GM18517 (cell line): ENCODE measurements at regions not wholly inside any gene's neighbourhood (a gene's known extent, or its start where the extent isn't known, plus 50 kb on each side); places are given as distances from the start of the nearest gene placed in this dataset.
"Not testable (repeated sequence)": the region's sequence is repeated elsewhere in the genome, so short reads cannot be mapped to it uniquely, and the experiment has no call there.

Experiments used
- ATAC-seq: cut with Tn5 transposase; IDR thresholded peaks from one replicate; pipeline ENCODE4 v1.9.1; 2021; ENCODE audit warnings: mild to moderate bottlenecking, moderate library complexity; ENCODE audit not compliant: unreplicated experiment

DNA sequence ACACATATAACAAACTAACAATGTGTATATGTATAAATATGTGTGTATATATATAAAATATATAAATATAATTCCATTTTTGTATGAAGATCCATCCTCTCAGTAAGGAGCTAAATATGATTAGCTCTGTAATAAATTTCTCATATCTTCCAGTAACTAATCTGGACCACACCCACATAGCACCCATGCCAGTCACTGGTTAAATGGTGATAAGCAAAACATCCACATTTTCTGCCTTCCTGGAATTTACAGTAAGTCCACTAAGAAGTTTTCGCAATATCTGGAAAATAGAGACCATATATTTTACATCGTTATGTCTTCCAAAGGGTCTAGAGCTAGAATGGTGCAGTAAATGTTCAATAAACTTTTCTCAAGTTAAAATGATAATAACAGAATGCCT, 151.5 kb upstream of the STMND1 start:
- ATAC-seq = no peak

DNA sequence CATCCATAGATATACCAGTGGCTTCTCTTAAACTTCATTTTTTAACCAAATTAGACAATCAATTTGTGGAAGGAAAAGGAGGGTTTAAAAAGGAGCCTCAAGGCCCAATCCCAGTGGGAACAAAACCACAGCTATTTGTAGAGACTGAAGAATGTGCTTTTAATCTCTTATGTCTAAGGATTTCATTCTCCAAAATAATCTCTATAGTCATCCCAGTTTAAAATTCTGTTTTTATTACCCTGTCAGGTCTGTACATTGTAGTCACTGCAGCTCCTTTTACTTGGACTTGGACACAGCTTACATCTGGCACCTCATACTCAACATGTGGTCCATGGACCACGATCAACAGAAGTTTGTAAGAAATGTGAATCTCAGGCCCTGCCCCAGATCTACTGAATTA, 152.1 kb upstream of the STMND1 start:
- no peak for ATAC-seq

DNA sequence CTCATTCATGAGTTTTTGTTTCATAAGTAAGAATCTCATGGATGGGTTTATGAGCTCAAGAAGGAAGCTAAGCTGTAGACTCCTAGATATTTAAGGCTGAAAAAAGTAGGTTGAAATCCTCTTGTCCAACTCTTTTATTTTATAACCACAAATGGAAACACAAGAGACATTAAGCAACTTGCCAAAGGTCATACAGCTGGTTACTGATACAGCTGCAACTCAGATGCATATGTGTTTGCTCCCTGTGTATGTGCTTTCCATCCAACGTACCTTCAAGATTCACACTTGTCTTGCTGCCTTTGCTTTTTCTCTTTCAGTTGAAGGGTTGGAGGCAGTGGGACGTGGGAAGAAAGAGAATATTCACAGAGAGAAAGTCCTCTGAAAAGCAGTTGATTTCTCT, 153.5 kb upstream of the STMND1 start:
- no peak for ATAC-seq

DNA sequence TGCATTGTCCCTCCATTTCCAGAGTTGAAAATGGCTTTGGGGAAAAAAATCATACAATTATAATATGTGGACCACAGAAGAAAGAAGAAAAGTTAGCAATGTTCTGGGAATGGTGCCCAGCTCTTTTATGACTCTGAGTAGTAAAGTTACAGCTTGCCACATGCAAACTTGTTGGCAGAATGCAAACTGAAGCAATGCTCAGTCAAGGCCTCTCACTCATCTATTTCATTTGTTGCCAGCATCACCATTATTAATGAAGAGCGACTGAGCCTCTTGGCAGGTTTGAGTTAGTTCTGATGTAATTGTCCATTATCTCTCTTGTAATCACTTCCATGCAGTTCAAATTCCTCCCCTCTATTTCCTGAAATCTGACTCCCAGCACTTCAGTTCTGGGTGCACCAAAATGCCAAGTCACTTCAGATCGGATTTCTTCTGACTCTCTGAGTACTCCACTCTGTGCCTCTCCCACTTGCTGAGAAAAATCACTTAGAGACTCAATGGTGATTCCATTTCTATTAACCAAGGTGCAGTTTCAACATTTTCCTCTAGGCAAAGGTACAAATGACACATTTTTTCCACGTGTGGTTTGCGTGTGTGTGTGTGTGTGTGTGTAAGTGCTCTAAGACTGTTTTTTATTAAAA, 154.4 kb upstream of the STMND1 start:
- no peak for ATAC-seq

DNA sequence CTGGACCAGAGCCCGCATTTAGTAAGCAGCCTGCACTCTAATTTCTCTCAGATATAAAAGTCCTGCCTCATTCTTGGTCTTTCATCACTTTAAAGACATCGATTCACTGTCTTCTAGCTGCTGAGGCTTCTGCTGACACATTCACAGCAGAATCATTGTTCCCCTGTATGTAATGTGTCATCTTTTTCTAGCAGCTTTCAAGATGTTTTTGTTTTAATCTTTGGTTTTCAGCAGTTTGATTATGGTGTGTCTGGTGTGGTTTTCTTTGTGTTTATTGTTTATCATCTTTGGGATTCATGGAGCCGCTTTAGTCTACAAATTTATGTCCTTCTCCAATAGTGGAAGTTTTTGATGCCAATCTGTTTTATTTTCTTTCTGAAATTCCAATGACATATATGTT, 157.3 kb upstream of the STMND1 start:
- no peak for ATAC-seq

DNA sequence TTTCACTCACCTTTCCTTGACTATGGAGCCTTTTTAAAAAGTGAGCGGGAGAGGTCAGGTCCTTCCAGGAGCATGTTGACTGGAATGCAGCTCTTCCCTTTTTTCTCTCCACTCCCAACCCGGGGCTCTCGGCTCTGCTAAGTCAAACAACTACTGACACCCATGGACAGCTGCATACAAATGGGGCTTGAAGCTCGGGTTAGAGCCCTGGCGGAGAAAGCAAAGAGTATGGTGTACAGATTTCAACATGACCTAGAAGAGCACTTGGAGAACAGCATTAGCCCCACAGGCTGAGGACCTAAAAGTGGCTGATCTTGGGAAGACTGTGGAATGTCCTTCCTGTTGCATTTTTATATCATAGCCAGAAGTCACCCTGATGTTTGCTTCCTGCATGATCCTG, 162.0 kb upstream of the STMND1 start:
- no peak for ATAC-seq

DNA sequence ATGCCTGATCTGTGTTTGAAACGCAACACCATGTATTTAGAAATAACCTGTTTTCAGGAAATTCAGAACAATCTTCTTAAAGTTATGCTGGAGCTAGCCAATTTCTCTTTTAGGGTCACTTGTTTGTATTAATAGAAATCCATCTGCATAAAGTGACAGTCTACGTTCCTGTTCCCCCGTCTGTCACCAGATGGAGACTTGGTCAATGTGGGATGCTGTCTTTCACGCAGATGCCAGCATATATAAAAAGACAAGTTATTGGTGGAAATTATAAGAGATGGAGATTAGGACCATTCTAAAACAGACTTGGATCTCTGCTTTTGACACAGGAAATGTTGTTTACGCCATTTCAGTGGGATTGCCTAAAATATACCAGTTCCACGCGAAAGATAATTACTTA, 162.5 kb upstream of the STMND1 start:
- ATAC-seq = no peak

DNA sequence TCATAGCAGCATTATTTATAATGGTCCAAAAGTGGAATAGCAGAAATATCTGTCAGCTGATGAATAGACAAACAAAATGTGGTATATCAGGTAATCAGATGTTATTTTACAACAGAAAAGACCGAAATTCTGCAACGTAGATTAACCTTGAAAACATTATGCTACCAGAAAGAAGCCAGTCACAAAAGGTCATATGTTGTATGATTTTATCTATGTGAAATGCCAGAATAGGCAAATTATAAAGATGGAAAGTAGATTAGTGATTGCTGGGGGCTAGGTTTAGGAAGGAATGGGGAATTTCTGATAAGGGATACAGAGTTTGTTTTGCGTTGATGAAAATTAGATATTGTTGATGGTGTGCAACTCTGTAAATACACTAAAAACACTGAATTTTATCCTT, 165.0 kb upstream of the STMND1 start:
- ATAC-seq = no peak

DNA sequence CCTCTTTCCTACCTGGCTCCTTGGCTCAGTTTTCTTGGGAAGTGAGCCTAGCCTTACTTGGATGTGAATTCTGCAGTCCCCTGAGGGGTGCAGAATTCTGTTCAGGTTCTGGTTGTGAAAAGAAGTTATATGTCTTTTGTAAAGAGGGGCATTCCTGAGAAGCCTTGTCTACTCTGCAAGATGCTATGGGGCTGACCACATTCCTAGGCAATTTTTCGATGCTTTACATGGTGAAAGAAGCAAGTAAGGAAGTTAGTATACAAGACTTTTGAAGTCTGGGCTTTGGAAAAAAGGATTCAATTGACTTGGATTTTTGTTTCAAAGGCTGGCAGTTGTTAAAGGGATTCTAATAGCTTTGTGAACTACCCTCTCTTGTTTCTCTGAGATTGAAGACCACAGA, 167.9 kb upstream of the STMND1 start:
- no peak for ATAC-seq

DNA sequence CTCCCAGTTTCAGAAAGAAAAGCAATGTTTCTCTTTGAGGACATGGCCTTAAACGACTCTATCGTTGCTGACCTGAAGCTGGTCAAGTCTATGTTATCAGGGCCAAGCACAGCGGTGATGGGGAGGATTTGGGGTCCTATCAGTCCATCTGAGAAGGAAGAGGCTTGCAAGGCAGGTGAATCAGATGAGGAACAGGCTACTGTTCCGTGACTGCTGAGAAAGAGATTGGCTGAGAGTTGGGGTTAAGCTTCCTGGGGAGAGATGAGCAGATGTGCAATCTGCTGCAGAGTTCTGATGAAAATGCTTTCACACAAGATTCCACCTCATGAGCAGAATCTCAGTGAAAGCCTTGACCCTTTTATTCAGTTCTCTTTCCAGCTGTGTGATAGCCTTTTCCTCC, 168.3 kb upstream of the STMND1 start:
- ATAC-seq = no peak

DNA sequence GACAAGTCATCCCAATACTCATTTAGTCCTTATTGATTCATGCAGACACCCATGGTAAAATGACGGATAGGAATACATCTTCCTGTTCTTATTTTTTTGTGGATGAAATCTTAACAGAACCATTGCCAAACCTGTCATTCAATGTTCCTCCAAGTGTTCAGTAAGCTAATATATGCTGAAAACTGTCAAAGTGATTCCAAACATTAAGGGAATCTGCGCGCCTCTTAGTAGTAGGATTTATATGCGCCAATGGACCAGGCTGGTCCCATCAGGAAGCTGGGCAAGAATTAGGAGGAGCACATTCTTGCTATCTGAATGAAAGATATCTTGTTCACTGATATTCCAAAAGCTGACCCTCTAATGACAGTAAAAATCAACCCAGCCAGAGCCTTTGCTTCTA, 168.9 kb upstream of the STMND1 start:
- ATAC-seq = no peak

DNA sequence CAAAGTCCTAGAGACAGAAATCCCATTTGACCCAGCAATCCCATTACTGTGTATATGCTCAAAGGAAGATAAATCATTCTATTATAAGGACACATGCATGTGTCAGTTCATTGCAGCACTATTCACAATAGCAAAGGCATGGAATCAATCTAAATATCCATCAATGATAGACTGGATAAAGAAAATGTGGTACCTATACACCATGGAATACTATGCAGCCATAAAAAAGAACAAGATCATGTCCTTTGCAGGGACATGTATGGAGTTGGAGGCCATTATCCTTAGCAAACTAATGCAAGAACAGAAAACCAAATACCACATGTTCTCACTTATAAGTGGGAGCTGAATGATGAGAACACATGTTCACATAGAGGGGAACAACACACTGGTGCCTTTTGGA, 169.8 kb upstream of the ATXN1 start:
- ATAC-seq = not testable (repeated sequence)

DNA sequence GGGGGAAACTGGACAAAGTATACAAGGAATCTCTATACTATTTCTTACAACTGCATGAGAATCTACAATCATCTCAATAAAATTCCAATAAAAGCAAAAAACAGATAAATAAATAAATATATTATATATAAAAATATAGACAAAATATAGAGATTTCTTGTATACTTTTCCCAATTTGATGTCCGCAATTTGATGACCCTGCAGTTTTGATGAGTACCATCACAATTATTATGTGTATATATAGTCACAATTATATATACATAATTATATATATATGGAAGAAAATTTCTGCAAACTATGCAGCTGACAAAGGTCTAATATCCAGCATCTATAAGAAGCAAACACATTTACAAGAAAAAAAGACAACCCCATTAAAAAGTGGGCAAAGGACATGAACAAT, 169.2 kb upstream of the ATXN1 start:
- no peak for ATAC-seq

DNA sequence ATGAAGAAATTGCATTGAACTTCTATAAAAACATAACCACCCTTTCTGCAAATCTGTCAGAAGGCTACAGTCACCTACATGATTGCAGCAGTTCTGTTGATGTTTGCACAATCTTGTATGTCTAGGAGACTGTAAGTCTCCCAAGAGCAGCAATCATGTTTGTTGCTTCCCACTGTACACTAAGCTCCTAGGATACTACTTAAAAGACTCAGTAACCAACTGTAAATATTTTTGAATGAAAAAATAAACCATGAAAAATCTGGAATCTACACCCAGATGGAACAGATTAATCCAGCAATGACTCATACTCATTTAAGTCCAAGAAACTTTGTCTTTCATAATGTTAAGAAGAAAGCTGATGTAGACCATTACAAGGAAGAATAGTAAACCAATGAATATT, 168.5 kb upstream of the ATXN1 start:
- ATAC-seq = no peak

DNA sequence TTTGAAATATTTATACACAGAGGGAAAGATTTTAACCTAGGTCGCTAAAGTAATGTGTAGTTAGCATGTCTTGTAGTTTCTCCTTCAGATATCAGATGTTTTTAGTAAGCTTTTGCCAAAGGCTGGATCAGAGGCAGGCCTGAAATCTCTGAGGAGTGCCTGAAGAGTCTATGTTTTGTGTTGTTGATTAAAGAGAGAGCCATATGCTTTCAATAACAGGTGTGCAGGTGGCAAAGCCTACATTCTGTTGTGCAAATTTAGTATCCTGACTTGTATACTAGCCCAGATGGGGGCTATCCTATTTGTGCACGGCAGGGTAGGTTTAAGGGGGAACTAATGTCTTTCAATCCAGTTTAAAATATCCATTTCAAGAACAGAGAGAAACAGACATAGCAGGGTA, 167.1 kb upstream of the ATXN1 start:
- no peak for ATAC-seq

DNA sequence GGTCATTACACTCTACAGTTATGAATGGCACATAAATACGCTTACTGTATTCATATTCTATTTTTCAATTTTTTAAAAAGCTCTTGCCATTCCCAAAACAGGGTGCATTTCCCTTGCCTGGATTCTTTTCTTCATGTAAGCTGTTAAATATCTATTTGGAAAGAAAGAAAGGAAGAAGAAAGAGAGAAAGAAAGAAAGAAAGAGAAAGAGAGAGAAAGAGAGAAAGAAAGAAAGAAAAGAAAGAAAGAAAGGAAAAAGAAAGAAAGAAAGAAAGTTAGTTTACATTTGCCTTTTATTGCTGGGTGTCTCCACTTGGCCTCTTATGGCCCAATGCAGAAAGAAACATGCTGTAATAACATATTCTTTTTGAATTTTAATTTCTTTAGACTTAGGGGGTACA, 165.9 kb upstream of the ATXN1 start:
- ATAC-seq = no peak

DNA sequence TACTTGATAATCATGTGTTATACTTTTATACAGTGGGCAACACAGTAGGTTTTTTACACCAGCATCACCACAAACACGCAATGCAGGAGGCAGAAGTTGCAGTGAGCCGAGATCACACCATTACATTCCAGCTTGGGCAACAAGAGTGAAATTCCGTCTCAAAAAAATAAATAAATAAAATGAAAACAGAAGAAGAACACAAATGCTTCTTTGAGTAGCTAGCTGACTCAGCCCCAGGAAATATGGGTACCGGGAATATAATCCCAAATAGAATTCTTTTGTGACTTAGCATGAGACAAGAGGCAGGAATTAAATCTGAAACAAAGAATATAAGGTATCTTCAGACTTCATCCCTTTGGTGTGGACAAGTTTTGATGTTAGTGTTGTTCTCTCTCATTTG, 164.2 kb upstream of the ATXN1 start:
- no peak for ATAC-seq

DNA sequence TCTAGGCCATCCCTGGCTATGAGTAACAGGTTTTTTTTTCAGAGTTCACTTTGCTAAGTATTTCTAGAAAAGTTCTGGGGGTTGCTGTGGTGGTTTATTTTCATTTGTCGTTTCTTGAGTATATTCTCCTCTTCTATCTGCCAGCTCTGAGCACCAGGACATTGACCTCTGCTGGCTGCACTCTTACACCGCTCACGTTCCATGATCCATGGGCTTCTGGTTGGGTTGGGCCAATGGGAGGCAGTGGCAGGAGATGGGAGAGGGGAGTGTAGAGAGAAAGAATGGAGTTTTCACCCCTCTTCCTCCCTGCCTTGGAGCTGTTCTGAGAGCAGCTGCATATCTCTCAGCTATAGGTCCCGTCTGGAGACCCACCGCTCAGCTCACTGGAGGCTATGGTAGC, 161.0 kb upstream of the ATXN1 start:
- ATAC-seq = no peak

DNA sequence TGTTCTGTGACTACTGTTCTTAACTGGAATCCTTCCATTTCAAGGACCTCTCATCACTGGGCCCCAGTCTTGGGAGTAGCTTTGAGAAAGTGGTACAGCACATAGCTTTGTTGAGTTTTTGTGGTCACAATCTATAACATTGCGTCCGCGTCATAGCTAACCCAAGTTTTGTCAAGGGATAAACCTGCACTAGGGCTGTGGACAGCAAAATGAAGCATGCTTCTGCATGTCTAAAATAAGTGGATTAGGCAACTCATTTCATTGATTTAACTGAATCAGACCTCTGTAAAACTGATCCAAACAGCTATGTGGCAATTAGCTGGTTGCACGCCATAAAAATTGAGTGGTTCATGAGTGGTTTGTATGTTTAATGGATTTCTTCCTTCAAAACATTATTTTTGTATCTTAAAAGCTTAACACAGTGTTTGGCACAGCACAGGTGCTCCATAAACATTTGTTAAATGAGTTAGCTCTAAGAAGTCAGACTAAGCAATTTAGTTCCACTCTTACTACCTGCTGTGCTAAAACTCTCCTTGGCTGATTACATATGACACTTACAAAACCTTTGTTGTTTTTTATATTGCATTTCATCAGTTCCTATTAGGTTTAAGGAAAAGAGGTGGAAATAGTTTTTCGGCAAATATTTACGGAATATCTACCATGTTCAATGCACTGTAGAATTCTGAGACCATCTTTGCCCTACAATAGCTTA, 160.3 kb upstream of the ATXN1 start:
- no peak for ATAC-seq

DNA sequence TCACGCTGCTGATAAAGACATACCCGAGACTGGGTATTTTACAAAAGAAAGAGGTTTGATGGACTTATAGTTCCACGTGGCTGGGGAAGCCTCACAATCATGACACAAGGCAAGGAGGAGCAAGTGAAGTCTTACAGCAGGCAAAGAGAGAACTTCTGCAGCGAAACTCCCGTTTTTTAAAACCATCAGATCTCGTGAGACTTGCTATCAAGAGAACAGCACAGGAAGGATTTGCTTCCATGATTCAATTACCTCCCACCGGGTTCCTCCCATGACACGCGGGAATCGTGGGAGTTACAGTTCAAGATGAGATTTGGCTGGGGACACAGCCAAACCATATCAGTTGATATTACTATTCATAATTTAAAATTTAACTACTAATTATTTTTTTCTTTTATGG, 157.3 kb upstream of the ATXN1 start:
- no peak for ATAC-seq

DNA sequence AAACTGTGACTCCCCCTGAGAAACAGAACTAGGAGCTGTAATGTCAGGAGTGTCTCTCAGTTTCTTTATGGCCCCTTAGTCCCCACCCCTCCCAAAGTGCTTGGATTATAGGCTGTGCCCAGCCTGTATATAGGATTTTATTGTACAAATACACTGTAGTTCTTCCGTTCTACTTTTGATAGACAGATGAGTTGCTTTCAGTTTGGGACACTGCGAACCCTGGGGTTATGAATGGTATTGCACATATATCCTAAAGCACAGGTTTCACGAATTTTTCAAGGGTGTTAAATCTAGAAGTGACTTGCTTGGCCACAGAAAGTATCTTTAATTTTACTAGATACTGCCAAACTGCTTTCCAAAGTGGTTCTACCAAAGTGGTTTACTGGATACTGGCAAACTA, 152.9 kb upstream of the ATXN1 start:
- no peak for ATAC-seq

DNA sequence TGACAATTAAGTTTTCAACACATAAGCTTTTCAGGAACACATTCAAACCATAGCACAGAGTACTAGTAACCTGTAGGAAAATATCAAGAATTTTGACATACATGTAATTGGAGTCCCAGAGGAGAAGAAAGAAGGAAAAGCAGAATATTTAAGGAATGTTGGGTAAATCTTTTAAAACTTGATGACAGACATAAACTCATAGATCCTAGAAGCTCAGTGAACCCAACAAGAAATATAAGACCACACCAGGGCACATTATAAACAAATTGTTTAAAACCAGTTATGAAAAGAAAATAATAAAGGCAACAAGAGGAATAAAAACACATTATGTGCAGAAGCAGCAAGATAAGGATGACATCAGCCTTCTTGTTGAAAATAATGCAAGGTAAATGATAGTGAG, 151.5 kb upstream of the ATXN1 start:
- no peak for ATAC-seq

DNA sequence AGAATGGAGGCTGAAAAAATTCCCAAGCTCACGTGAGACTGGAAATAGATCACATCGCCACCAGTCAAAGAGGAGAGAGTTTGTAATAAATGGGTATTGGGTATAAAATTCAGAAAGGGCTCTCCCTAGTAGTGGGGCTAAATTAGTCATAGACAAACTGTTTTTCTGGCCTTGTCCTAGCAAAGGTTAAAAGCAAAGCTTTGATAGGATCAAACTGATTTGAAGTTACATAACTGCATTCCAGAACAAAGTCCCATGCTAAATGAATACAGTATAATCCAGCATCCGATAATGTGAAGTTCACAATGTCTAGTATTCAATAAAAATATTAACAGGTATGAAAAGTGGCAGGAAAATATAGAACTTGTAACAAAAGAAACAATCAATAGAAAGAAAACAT, 149.8 kb upstream of the ATXN1 start:
- no peak for ATAC-seq
